K562 (cell line): ENCODE measurements at regions not wholly inside any gene's neighbourhood (a gene's known extent, or its start where the extent isn't known, plus 50 kb on each side); places are given as distances from the start of the nearest gene placed in this dataset.

Source experiments
- ATAC-seq: fragments of 200-7000 bp; cut with Tn5 transposase; 3 replicates; pipeline ENCODE4 v1.9.1; 2020; ENCODE audit warnings: moderate library complexity
- BruUV-seq: library from RNA; stranded (reverse); fragments of 400-500 nt; replicated peaks from 2 replicates; lab custom pipeline; 2021; lab: Mats Ljungman, UMichigan
- CTCF ChIA-PET: fragments of 300-600 bp; formaldehyde crosslinking; extraction: SDS; loops from one replicate; lab custom pipeline; 2021; ENCODE audit warnings: low intra/inter-chr PET ratio; lab: Yijun Ruan, JAX
- POLR2A ChIA-PET: fragments of 300-600, 350-650 bp; sonication (Branson Sonifier 250); formaldehyde crosslinking; extraction: SDS; loops from one replicate; lab custom pipeline; 2021; ENCODE audit warnings: antibody characterized with exemption, inconsistent platforms; lab: Yijun Ruan, JAX
- DNase-seq, 4 experiments: peaks; one replicate each; pipeline versions ENCODE4 v3.0.0 to v3.0.0-alpha.2; 2011 to 2018; ENCODE audit warnings: low spot score in 3 of 4, mixed read lengths in 3 of 4; ENCODE audit errors: extremely low read depth in 1 of 4
- FAIRE-seq: peaks from 2 replicates; lab custom pipeline; 2011; peaks lifted over from hg19 to GRCh38; lab: Jason Lieb, UNC
- H2AFZ ChIP-seq: 2 replicates; pipeline ENCODE4 v1.6.0; 2011; ENCODE audit warnings: low read depth, low read length, control low read depth, inconsistent platforms
- H3K27ac ChIP-seq: fragments of 200-600 bp; 3 replicates; pipeline ENCODE4 v1.8.0; 2011; ENCODE audit warnings: low read depth, mild to moderate bottlenecking, control low read depth, inconsistent platforms, low read length, moderate library complexity, mixed read lengths; ENCODE audit errors: extremely low read depth
- H3K27me3 ChIP-seq, 2 experiments: fragments of 300-600 bp in 1 of 2; 2 replicates in 1 of 2; 3 replicates in 1 of 2; pipeline versions ENCODE4 v1.6.0 to v1.8.0; 2011; ENCODE audit warnings: inconsistent platforms in 2 of 2, low read length in 2 of 2, mild to moderate bottlenecking in 1 of 2, mixed read lengths in 1 of 2, moderate library complexity in 1 of 2; ENCODE audit not compliant: control insufficient read depth in 2 of 2, insufficient read depth in 2 of 2
- H3K36me3 ChIP-seq: fragments of 300-600 bp; 3 replicates; pipeline ENCODE4 v1.8.0; 2011; ENCODE audit warnings: mild to moderate bottlenecking, low read length, inconsistent platforms; ENCODE audit not compliant: control insufficient read depth, insufficient read depth
- H3K4me1 ChIP-seq, 2 experiments: fragments of 200-600 bp in 1 of 2; replicated peaks in 1 of 2; 2 replicates in 1 of 2; 3 replicates in 1 of 2; pipeline versions ENCODE4 v1.5.1 to v1.8.0; 2011; ENCODE audit warnings: inconsistent platforms in 2 of 2, low read length in 2 of 2, mild to moderate bottlenecking in 1 of 2, mixed read lengths in 1 of 2, moderate library complexity in 1 of 2; ENCODE audit not compliant: control insufficient read depth in 2 of 2, insufficient read depth in 2 of 2
- H3K4me2 ChIP-seq: 2 replicates; pipeline ENCODE4 v1.6.1; 2011; ENCODE audit warnings: low read length, control low read depth, inconsistent platforms, mixed read lengths; ENCODE audit not compliant: insufficient read depth
- H3K4me3 ChIP-seq: fragments of 200-600 bp; sonication (generic), shearing (Covaris generic); 2 replicates; pipeline ENCODE4 v1.5.1; 2016; ENCODE audit warnings: control low read depth, inconsistent platforms
- H3K79me2 ChIP-seq: fragments of 200-600 bp; 3 replicates; pipeline ENCODE4 v1.8.0; 2011; ENCODE audit warnings: low read length, inconsistent platforms; ENCODE audit not compliant: control insufficient read depth, insufficient read depth
- H3K9ac ChIP-seq, 2 experiments: 2 replicates each; pipeline versions ENCODE4 v1.6.0 to v1.6.1; 2011; ENCODE audit warnings: low read depth in 2 of 2, low read length in 2 of 2, control low read depth in 1 of 2, inconsistent platforms in 1 of 2, mild to moderate bottlenecking in 1 of 2, mixed read lengths in 1 of 2; ENCODE audit not compliant: insufficient read depth in 1 of 2
- H3K9me1 ChIP-seq: one replicate; pipeline ENCODE4 v1.6.0; 2011; ENCODE audit warnings: inconsistent platforms, mild to moderate bottlenecking, low read length, moderate library complexity; ENCODE audit not compliant: control insufficient read depth, insufficient read depth
- H3K9me3 ChIP-seq: replicated peaks from 2 replicates; pipeline ENCODE4 v1.5.1; 2011; ENCODE audit warnings: low read depth, low read length, inconsistent platforms; ENCODE audit not compliant: control insufficient read depth, insufficient read depth
- H4K20me1 ChIP-seq: replicated peaks from 2 replicates; pipeline ENCODE4 v1.6.1; 2011; ENCODE audit warnings: low read length, inconsistent platforms, mixed read lengths; ENCODE audit not compliant: control insufficient read depth, insufficient read depth
- DNMT1 ChIP-seq: fragments of 450-650 bp; IDR thresholded peaks from 2 replicates; pipeline ENCODE4 v1.6.1; 2016; ENCODE audit warnings: antibody characterized with exemption, mild to moderate bottlenecking
- NUFIP1 ChIP-seq: fragments of 450-650 bp; IDR thresholded peaks from 2 replicates; pipeline ENCODE4 v1.6.1; 2018; ENCODE audit not compliant: partially characterized antibody
- ZBTB17 ChIP-seq: fragments of 450-650 bp; formaldehyde crosslinking; IDR thresholded peaks from 2 replicates; pipeline ENCODE4 v1.4.0; 2020; ENCODE audit warnings: mild to moderate bottlenecking
- ZNF584 ChIP-seq: fragments of 200-800 bp; sonication (Bioruptor generic); IDR thresholded peaks from 2 replicates; pipeline ENCODE4 v1.6.1; 2016; ENCODE audit warnings: low read depth, mild to moderate bottlenecking, missing genetic modification characterization, missing compliant biosample characterization
- WGBS: fragments of 100-300 bp; shearing (Covaris generic); methylation state at CpG from one replicate; pipeline ENCODE4 v1.1.6; 2016; ENCODE audit warnings: low coverage, mixed read lengths; ENCODE audit not compliant: insufficient coverage; ENCODE audit errors: missing lambda C conversion rate; 5-methylcytosine and 5-hydroxymethylcytosine counted together
- in situ Hi-C: fragments of 300-500 bp; cut with MboI; formaldehyde crosslinking; loops from 4 replicates; pipeline ENCODE4 v1.15.0; 2018; ENCODE audit warnings: inconsistent platforms, mixed read lengths
- intact Hi-C: fragments of 100-400 bp; cut with micrococcal nuclease; formaldehyde crosslinking; loops from 2 replicates; pipeline ENCODE4 v1.14.2; 2022
- TF ChIP-seq, protein P1 (sequence below): fragments of 450-650 bp; IDR thresholded peaks from 2 replicates; pipeline ENCODE4 v1.6.1; 2016; ENCODE audit warnings: missing biosample characterization, missing genetic modification characterization
- TF ChIP-seq, protein P2 (sequence below): conservative IDR thresholded peaks from 2 replicates; pipeline ENCODE4 v1.6.1; 2011; ENCODE audit warnings: low read depth, mild to moderate bottlenecking, low read length; ENCODE audit not compliant: control insufficient read depth
- TF ChIP-seq, protein P3 (sequence below), 3 experiments: fragments of 200-800 bp in 1 of 3; fragments of 250-450 bp in 1 of 3; fragments of 450-650 bp in 1 of 3; sonication (Bioruptor Pico) in 1 of 3; sonication (Bioruptor generic) in 1 of 3; formaldehyde crosslinking in 1 of 3; IDR thresholded peaks; 2 replicates each; pipeline versions ENCODE4 v1.6.1 to v1.8.0; 2016 to 2022; ENCODE audit warnings: mild to moderate bottlenecking in 2 of 3, missing genetic modification characterization in 2 of 3, missing compliant biosample characterization in 1 of 3, moderate library complexity in 1 of 3

DNA sequence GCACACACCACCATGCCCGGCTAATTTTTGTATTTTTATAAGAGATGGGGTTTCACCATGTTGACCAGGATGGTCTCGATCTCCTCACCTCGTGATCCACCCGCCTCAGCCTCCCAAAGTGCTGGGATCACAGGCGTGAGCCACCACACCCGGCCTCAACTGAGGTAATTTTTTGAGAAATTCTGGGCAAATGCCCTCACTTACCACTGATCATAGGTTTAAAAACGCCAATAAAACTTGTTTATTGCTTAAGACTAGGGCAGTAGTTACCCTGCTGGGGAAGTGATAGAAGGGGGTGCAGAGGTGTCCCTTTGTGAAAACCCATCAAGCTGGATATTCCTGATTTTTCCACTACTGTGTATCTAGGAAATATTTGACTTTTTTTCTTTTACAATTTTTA, 196.3 kb downstream of the BCAS1 start:
- ChIA-PET CTCF (no interaction called here), POLR2A (interaction anchor here (1.3 kb wide), 1 partner anchor 10 kb away, joined by 4 read pairs; no protein-coding TSS in a partner anchor)
- no peaks in the 10 kb centered on the region for H3K9me1 ChIP-seq
- no peak overlapping the region for H3K9ac ChIP-seq
- DNase-seq: no peak
- BruUV-seq: no TSS peak
- no peaks in the 10 kb centered on the region for H3K27me3 ChIP-seq
- no peak overlapping the region for H3K4me2 ChIP-seq
- H2AFZ ChIP-seq: no peak overlapping the region
- intact Hi-C loops (loop anchor here (5.0 kb wide), 1 partner anchor 43 kb away; no protein-coding TSS in a partner anchor), in situ Hi-C loops (no loop called here)
- WGBS: 65% methylated on average over 7 of the region's 7 CpGs
- no peaks in the 10 kb centered on the region for H3K36me3 ChIP-seq
- TF ChIP-seq, protein P1, sequence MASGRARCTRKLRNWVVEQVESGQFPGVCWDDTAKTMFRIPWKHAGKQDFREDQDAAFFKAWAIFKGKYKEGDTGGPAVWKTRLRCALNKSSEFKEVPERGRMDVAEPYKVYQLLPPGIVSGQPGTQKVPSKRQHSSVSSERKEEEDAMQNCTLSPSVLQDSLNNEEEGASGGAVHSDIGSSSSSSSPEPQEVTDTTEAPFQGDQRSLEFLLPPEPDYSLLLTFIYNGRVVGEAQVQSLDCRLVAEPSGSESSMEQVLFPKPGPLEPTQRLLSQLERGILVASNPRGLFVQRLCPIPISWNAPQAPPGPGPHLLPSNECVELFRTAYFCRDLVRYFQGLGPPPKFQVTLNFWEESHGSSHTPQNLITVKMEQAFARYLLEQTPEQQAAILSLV: no peak
- TF ChIP-seq DNMT1 (no peak), ZNF584 (no peak), ZBTB17 (CRISPR knock-in tag) (no peak), NUFIP1 (no peak)
- TF ChIP-seq, protein P2, sequence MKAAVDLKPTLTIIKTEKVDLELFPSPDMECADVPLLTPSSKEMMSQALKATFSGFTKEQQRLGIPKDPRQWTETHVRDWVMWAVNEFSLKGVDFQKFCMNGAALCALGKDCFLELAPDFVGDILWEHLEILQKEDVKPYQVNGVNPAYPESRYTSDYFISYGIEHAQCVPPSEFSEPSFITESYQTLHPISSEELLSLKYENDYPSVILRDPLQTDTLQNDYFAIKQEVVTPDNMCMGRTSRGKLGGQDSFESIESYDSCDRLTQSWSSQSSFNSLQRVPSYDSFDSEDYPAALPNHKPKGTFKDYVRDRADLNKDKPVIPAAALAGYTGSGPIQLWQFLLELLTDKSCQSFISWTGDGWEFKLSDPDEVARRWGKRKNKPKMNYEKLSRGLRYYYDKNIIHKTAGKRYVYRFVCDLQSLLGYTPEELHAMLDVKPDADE: no peak
- TF ChIP-seq, protein P3, sequence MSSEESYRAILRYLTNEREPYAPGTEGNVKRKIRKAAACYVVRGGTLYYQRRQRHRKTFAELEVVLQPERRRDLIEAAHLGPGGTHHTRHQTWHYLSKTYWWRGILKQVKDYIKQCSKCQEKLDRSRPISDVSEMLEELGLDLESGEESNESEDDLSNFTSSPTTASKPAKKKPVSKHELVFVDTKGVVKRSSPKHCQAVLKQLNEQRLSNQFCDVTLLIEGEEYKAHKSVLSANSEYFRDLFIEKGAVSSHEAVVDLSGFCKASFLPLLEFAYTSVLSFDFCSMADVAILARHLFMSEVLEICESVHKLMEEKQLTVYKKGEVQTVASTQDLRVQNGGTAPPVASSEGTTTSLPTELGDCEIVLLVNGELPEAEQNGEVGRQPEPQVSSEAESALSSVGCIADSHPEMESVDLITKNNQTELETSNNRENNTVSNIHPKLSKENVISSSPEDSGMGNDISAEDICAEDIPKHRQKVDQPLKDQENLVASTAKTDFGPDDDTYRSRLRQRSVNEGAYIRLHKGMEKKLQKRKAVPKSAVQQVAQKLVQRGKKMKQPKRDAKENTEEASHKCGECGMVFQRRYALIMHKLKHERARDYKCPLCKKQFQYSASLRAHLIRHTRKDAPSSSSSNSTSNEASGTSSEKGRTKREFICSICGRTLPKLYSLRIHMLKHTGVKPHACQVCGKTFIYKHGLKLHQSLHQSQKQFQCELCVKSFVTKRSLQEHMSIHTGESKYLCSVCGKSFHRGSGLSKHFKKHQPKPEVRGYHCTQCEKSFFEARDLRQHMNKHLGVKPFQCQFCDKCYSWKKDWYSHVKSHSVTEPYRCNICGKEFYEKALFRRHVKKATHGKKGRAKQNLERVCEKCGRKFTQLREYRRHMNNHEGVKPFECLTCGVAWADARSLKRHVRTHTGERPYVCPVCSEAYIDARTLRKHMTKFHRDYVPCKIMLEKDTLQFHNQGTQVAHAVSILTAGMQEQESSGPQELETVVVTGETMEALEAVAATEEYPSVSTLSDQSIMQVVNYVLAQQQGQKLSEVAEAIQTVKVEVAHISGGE (CRISPR knock-in tag; IDR thresholded peaks at IDR 0.05): peak in 1 of 3 experiments; percentile 86; a peak in 2 of 6 replicates
- no peak for FAIRE-seq
- H3K9me3 ChIP-seq: no peaks in the 10 kb centered on the region
- no peak overlapping the region for H3K27ac ChIP-seq
- H3K4me3 ChIP-seq: no peak overlapping the region
- H3K4me1 ChIP-seq: peaks cover 2 to 10% of the 10 kb centered on the region in 2 experiments; a peak in 3 of 5 replicates
- no peaks in the 10 kb centered on the region for H4K20me1 ChIP-seq
- no peak for ATAC-seq
- H3K79me2 ChIP-seq: no peaks in the 10 kb centered on the region
